Activated CD8-positive, alpha-beta memory T cell treated with anti-CD3 and anti-CD28 coated beads for 36 hours (primary cell): ENCODE measurements at regions not wholly inside any gene's neighbourhood (a gene's known extent, or its start where the extent isn't known, plus 50 kb on each side); places are given as distances from the start of the nearest gene placed in this dataset.

Source experiments
- CTCF ChIA-PET: fragments of 350-600 bp; sonication (Branson Sonifier 250); formaldehyde crosslinking; loops from one replicate; lab custom pipeline; 2021; ENCODE audit warnings: antibody characterized with exemption; lab: Charles Lee
- POLR2A ChIA-PET: fragments of 350-600 bp; sonication (Branson Sonifier 250); formaldehyde crosslinking; loops from one replicate; lab custom pipeline; 2021; ENCODE audit warnings: antibody characterized with exemption; lab: Charles Lee

DNA sequence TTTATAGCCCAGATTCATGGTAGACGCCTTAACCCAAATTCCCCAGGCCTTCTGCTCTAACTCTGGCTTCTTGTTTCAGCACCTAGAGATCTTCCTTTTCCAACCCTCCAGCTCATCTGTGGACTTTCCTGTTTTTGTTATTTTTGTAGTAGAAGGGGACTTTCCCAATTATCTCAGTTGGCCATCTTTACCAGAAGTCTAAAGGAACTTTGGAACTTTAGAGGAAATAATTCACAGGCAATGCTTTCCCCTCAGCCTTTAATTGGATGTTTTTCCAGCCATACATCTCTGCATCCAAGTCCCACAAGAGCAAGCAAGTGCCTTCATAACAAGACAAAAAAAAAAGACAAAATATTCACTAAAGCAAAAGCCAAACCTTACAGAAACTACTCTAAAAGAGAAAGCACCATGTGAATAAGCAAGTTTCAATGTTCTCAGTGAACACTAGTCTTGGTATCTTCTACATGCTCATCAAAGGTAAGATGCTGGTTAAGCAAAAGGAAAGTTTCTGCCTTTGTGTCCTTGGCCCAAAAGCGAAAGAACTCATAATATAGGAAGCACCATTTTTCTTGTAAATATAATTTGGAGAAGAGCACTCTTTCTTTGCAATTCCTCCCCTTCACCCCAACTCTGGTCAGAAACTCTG, 377.3 kb downstream of the SETD4 start:
- ChIA-PET CTCF (no interaction called here), POLR2A (no interaction called here)

DNA sequence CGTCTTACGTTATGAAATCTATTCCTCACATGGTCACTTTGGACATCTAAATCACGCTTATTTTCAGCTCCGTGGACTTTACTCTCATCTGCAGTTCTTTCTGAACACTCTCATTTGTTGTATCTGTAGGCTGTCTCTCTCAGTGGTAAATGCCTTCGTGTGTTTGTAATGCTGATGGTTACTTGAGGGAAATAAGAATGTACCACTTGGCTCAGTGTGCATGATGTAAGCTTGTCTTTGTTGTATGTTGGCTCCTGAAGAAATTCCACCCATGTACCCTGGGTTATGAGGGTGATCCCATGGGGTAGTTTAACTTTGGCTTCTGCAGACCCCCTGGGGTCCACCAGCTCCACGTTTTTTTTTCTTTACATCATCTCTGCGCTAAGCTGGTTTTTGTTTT, 378.4 kb downstream of the SETD4 start:
- CTCF ChIA-PET: no interaction called here
- POLR2A ChIA-PET: no interaction called here

DNA sequence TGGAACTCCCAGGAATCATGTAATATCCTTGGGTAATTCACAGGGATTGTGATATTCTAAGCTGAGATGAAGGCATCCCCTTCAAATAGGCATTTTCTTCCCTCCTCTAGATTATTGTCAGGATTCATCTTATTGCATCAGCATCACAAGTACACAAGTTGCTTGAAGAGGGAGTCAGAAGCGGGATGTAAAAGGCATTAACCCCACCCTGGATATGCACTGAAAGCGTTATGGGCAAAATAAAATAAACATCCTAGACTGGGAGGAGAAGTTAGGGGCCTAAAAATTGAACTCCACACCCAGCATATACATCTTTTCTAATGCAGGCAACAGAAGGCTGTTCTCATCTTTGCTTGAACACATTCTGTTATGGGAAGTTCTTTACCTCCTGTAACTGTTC, 381.2 kb downstream of the SETD4 start:
- CTCF ChIA-PET: no interaction called here
- POLR2A ChIA-PET: no interaction called here

DNA sequence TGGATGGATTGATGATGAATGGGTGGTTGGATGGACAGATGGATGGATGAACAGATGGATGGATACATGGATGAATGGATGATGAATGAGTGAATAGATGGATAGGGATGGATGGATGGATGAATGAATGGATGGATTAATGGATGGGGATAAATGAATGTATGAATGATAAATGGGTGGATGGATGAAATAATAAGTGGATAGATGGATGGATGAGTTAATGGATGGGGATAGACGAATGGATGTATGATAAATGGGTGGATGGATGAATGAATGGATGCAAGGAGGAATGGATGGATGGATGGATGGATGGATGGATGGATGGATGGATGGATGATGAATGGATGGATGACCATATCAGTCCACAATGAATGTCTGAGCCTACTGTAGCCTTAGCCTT, 381.9 kb downstream of the SETD4 start:
- ChIA-PET CTCF (no interaction called here), POLR2A (no interaction called here)

DNA sequence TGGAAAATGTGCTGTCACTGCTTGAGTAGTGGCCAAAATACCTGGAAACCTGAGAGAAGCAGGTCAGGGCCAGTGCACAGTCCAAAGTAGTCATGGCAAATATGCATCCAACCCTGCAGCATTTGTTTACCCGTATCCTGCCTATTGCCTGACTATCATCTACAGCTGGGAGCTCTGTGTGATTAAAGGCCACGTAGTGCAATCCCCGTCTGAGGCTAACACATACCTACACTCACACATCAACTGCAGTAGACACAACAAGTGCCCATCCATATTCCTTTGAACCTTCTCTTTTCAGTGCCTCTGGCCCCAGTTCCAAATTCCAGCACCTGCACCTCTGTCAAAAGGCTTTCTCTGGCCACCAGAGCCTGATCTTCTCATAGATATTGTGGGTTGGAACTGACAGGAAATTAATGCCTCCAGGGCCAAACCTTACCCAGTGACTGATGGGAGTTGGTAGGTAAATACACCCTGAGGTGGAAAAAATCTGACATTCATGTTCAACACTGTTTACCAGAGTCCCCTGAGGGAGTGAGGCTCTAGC, 383.0 kb downstream of the SETD4 start:
- ChIA-PET POLR2A (no interaction called here), CTCF (no interaction called here)

DNA sequence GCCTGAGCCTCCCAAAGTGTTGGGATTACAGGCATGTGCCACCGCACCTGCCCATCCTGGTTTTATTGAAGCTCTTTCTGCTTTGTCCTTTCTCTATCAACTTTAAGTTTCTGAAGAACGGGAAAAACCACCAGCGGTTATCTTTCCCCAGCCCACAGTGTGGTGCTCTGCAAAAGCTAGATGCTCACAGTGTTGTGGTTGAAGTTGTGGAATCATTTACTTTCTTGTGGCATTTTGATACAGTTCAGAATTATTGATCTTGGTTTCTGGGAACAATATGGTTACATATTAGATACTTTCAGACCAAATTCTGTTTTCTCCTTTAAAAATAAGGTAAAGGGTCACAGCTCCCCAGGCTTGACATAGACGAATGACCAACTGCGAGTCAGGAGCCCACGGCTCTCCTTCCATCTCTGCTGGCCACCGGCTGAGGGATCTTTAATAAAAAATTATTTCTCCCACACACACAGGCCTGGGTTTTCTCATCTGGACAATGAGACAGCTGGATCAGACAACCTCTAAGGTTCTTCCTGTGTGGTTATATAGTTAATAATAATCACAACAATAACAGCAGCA, 385.3 kb downstream of the SETD4 start:
- ChIA-PET CTCF (no interaction called here), POLR2A (no interaction called here)

DNA sequence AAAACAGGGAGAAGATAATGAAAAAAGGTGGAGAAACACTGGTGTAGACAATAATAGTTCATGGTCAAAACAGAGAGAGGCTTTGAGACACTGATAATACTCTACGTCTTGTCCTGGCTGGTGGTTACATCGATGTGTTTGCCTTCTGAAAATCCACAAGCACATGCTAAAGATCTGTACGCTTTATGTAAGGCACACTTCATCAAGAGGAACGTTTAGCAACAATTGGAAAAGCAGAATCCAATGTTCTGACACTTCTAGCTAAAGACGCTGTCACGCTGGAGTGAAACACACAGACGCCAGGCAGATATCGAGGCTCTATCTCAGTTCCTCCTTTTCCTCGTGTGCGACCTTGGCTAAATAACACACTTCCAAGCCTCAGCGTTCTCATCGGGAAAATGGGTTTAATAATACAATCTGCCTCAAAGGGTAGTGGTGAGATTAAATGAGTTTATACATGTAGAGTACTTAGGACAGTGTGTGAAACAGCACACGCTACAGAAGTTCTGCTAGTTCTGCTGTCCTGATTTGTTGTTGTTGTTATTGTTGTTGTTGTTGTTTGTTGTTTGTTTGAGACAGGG, 386.1 kb downstream of the SETD4 start:
- POLR2A ChIA-PET: no interaction called here
- CTCF ChIA-PET: no interaction called here

DNA sequence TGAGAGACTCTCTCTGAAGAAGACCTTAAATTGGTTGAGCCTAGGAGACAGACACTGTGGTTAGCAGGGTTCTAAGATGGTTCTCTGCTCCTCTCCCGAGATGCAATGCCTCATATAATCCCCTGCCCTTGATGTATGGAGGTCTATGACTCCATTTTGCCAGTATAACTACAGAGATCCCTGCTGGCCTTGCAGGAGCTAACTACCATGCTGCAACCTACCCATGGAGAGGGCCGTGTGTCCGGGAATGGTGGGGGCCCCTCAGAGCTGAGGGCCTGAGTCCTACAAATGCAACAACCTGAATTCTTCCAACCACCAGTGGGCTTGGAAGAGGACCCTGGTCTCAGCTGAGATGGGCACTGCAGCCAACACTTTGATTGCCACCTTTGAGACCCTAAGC, 388.0 kb downstream of the SETD4 start:
- ChIA-PET POLR2A (no interaction called here), CTCF (no interaction called here)

DNA sequence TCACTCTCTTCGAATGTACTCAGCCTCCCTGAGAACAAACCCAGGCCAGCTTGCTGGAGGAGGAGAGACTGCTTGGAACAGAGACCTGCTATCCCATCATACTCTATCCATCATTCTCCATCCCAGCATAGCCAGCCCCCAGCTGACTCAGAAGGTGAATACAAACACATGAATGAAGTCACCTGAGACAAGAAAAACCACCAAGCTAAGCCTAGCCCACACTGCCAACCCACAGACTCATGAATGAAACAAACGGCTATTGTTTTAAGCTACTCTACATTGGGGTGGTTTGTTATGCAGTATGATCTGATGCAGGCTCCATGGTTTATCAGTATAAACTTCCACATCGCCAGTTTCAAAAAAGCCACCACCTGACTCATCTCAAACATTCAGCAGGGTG, 395.6 kb downstream of the SETD4 start:
- POLR2A ChIA-PET: no interaction called here
- CTCF ChIA-PET: no interaction called here

DNA sequence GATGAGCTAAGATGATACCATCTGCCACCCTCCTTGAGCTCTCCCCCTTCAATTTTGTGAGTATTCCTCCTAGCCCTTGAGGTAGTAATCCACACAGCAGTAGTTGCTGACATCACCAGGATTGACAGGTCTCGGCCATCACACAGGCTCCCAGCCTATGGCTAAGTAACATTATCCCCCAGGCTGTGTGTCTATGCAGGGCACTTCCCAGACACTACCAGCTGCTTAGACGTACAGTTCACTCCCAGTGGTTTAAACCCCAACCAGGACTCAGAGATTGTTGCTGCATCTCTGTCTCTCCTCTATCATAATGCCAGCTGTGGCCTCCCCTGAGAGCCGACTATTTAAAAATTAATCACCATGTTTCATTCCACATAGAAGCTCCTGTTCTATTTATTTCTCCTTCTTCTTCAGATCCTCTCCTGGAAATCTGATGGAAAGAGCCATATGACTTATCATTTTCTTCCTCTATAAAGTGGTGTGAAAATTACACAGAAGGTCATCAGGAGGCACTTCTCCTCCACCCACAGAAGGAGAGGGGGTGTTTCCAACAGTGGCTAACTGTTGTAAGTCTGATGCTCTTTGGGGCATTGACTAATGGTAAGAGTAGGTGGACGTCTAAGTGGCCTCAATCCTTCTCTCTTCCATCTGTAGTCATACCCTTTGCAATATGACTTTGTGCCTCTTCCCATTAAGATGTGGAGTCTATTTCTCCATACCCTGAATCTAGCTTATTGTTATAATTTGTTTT, 396.3 kb downstream of the SETD4 start:
- ChIA-PET POLR2A (no interaction called here), CTCF (no interaction called here)

DNA sequence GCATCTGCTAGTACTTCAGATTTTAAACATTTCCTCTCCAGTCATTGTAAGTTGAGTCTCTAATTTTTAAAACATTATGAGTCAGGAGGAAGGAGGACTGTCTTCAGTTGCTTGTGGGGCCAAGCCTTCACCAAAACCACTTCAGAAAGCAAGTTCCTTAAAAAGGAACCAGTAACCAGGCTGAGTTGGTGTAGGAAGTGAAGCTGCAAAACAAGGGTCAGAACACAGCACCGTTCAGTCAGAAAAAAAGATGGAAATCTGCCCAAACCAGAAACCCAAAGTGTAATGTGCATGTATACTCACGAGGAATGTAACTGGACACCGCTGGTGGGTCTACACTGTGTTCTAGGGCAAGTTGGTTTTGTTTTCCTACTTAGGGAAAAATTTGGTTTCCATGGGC, 402.1 kb downstream of the SETD4 start:
- ChIA-PET CTCF (no interaction called here), POLR2A (no interaction called here)

DNA sequence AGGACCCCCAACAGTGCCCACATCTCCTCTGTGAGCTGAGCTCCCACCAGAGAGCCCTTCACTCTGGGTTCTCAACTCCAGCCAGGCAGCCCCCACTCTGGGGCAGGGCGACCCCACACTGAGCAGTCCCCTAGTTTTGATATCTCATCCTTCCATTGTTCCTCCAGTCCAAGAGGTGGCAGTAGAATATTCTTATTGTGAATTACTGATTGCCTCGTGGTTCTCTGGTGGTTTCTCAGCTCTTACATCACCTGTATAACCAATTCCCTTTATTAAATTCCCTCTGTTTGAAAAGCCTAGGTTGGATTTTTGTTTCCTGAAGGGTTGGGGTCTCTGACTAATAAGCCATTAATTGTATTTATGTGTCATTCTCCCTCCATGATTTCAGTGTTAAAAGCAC, 407.5 kb downstream of the SETD4 start:
- ChIA-PET CTCF (no interaction called here), POLR2A (no interaction called here)

DNA sequence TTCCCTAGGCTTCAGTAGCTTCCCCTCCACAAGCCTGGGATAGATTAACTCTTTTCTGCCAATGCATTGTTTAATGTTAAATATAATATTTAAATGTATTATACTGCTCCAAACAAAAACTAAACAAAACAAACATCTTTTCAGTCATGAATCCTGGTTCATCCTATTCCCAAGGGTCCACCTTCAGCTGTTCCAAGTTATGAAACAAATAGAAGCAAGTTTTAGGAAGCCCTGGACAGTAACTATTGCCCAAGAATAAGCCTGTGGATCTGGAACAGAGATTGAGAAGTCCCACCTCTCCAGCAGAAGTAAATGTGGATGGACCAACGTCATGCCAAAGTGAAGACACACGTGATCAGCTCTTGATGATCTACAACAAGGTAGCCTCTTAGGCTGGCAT, 408.1 kb downstream of the SETD4 start:
- CTCF ChIA-PET: no interaction called here
- POLR2A ChIA-PET: no interaction called here

DNA sequence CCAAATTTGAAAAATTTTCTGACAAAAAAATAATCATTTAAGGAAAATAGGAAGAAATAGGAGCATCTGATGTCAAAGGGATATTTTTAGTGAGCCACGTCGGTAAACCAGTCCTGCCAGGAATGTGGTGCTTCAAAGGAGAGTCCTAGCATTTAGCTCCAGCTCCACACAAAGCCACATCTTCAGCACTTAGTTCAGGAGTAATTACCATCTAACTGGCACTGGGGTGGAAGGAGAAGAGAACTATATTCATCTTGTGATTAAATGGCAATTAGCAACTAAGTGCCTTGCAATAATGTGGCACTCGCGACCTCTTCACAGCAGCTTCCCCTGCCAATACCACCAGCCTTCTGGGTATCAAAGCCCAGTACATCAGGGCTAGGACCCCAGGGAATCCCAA, 409.1 kb downstream of the SETD4 start:
- POLR2A ChIA-PET: no interaction called here
- CTCF ChIA-PET: no interaction called here

DNA sequence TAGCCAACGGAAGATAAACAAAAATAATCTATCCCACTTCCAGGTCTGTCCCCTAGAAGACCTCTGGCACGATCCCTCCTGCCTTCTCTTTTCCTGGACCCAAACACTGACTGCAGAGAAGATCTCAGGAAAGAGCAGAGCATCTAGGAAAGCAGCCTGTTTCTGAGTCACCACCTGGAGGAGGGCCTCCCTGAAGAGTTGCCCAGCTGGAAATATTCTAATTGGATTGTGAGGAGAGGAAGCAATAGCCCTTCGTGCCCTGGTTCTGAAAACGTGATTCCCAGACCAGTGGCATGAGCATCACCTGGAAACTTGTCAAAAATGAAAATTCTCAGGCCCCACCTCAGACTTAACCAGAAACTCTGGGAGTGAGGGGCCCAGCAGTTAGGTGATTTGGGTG, 411.1 kb downstream of the SETD4 start:
- ChIA-PET CTCF (no interaction called here), POLR2A (no interaction called here)

DNA sequence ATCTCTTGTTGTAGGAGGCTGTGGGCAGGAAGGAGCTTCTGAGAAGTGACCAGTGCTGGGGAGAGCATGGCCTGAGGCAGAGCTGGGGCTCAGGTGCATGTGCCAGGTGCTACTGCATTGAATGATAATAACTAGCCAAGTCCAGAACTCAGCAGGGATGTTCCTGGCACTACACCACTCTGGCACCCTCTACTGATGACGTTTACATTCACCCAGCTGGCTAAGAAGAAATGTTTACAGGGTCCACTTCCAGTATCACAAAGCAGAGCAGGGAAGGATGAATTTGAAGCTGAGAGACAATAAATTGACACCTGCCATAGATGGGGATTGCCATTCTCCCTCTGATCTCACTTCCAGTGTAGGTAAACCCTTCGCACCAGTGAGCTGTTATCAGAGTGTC, 411.8 kb downstream of the SETD4 start:
- ChIA-PET CTCF (no interaction called here), POLR2A (no interaction called here)

DNA sequence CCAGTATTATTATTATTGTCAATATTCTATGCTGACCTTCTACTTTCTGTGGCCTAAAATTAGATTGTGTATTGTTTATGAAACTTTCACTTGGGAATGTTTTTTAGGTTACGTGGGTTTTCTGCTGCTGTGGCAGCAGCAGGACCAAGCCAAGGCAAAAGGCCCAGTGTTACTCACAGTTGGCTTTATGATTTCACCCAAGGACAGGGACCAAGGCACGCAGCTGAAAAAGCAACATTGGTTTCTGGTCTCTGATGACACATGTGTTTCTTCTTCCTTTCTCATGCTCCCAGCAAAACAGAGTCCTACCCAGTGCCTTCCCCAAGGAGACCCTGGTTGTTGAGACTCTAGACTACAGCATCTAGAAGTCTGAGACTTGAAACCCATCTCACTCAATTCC, 413.7 kb downstream of the SETD4 start:
- POLR2A ChIA-PET: no interaction called here

DNA sequence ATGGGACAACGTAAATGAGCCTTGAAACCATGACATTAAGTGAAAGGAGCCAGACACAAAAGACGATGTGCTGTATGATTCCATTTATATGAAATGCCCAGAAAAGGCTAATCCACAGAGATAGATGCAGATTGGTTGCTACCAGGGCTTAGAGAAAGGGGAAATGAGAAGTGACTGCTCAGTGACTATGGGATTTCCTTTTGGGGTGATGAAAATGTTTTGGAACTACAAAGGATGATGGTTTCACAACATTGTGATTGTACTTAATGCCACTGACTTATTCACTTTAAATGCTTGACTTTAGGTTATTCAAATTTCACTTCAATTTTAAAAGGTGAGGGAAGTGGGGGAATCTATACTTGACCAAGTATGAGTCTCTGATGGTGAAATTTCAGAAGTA, 414.3 kb downstream of the SETD4 start:
- ChIA-PET CTCF (no interaction called here), POLR2A (no interaction called here)

More for the DNA sequence above, 413.7 kb downstream of the SETD4 start:
- CTCF ChIA-PET: no interaction called here

DNA sequence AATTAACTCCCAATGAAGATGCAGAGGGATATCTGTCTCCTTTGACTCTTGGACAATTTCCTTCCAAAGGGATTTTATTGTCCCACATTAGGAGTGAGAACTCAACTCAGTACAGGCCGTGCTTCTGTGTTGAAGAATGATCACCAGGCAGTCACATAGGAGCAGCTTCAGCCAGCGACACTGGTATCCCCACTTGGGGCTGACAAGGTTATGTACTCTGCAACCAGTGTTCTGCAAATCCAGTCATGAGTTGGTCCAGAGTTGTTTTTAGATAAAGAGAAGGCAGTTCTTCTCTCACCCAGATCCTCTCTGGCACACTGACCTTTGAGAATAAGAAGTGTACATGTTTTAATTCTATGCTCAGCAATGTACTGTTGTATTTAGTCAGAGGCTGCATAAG, 415.8 kb downstream of the SETD4 start:
- ChIA-PET CTCF (no interaction called here), POLR2A (no interaction called here)

DNA sequence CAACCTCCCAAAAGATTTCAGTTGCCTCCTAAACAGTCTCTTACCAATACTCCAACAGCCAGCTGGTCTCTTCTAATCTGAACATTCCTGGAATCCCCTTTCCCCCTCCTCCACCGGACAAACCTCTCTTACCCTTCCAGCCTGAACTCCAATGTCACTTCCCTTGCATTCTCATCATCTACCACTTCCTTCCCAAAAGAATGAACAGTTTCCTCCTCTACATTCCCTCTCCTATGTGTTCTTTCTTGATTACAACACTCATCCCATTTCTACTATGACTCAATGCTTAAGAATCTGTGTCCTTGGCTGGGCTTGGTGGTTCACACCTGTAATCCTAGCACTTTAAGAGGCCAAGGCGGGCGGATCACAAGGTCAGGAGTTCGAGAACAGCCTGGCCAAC, 417.1 kb downstream of the SETD4 start:
- POLR2A ChIA-PET: no interaction called here

More for the DNA sequence above, 417.1 kb downstream of the SETD4 start:
- CTCF ChIA-PET: no interaction called here
